Tibial artery (tissue), 4 donors: ENCODE measurements at regions not wholly inside any gene's neighbourhood (a gene's known extent, or its start where the extent isn't known, plus 50 kb on each side); places are given as distances from the start of the nearest gene placed in this dataset.
A peak's percentile ranks its signal among the peaks of the same experiment; 100 is the strongest.

Experiments used
- DNase-seq, 2 donors: peaks; one replicate each; pipeline ENCODE4 v3.0.0-alpha.2; 2019
- H3K27ac ChIP-seq, 2 donors: fragments of 200-600 bp; sonication (generic) in 1 of 2; 1 replicate in 1 of 2; 2 replicates in 1 of 2; pipeline ENCODE4 v1.5.1; 2018 to 2019; ENCODE audit warnings: mild to moderate bottlenecking in 1 of 2
- H3K27me3 ChIP-seq, 2 donors: fragments of 200-600 bp; sonication (generic) in 1 of 2; one replicate each; pipeline versions ENCODE4 v1.5.1 to v1.6.0; 2016 to 2019
- H3K36me3 ChIP-seq, 3 donors: fragments of 200-600 bp; sonication (generic) in 2 of 3; one replicate each; pipeline ENCODE4 v1.5.1; 2016 to 2019; ENCODE audit warnings: mild to moderate bottlenecking in 2 of 3
- H3K4me1 ChIP-seq, 4 donors: fragments of 200-600 bp; sonication (generic) in 2 of 4; 1 replicate in 3 of 4; 2 replicates in 1 of 4; pipeline ENCODE4 v1.5.1; 2016 to 2019
- H3K4me3 ChIP-seq, 2 donors: fragments of 200-600 bp; sonication (generic) in 1 of 2; 1 replicate in 1 of 2; 2 replicates in 1 of 2; pipeline ENCODE4 v1.5.1; 2018 to 2019; ENCODE audit warnings: mild to moderate bottlenecking in 2 of 2
- H3K9me3 ChIP-seq, 3 donors: fragments of 200-600 bp; sonication (generic) in 1 of 3; one replicate each; pipeline ENCODE4 v1.5.1; 2016 to 2019
- intact Hi-C: fragments of 100-400 bp; cut with DNase I; formaldehyde crosslinking; loops from one replicate; pipeline ENCODE4 v1.15.0; 2023; ENCODE audit warnings: low total_unique reads
- TF ChIP-seq, protein P1 (sequence below), 2 experiments: fragments of 200-600 bp in 1 of 2; fragments of 450-650 bp in 1 of 2; IDR thresholded peaks; one replicate each; pipeline ENCODE4 v1.5.1; 2017 to 2019; ENCODE audit warnings: antibody characterized with exemption in 2 of 2, mild to moderate bottlenecking in 1 of 2, moderate library complexity in 1 of 2

GRCh38 chr1:172823534-172823933, 164.6 kb downstream of the FASLG start:
- H3K27ac ChIP-seq = no peak overlapping the region
- H3K36me3 ChIP-seq = no peaks in the 10 kb centered on the region
- H3K4me1 ChIP-seq = peaks cover 0 to 21% (median 15%) of the 10 kb centered on the region in 4 donors
- H3K4me3 ChIP-seq = no peak overlapping the region
- TF ChIP-seq, protein P1, sequence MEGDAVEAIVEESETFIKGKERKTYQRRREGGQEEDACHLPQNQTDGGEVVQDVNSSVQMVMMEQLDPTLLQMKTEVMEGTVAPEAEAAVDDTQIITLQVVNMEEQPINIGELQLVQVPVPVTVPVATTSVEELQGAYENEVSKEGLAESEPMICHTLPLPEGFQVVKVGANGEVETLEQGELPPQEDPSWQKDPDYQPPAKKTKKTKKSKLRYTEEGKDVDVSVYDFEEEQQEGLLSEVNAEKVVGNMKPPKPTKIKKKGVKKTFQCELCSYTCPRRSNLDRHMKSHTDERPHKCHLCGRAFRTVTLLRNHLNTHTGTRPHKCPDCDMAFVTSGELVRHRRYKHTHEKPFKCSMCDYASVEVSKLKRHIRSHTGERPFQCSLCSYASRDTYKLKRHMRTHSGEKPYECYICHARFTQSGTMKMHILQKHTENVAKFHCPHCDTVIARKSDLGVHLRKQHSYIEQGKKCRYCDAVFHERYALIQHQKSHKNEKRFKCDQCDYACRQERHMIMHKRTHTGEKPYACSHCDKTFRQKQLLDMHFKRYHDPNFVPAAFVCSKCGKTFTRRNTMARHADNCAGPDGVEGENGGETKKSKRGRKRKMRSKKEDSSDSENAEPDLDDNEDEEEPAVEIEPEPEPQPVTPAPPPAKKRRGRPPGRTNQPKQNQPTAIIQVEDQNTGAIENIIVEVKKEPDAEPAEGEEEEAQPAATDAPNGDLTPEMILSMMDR (IDR thresholded peaks at IDR 0.05) = no peak
- intact Hi-C loops = loop anchor here (5.0 kb wide), 1 partner anchor 379 kb away; no protein-coding TSS in a partner anchor
- H3K9me3 ChIP-seq = no peaks in the 10 kb centered on the region
- DNase-seq = no peak
- no peaks in the 10 kb centered on the region for H3K27me3 ChIP-seq

GRCh38 chr1:172824209-172824608, 165.3 kb downstream of the FASLG start:
- no peaks in the 10 kb centered on the region for H3K36me3 ChIP-seq
- DNase-seq = no peak
- H3K4me1 ChIP-seq = peaks cover 0 to 15% (median 9%) of the 10 kb centered on the region in 4 donors
- no peaks in the 10 kb centered on the region for H3K9me3 ChIP-seq
- H3K4me3 ChIP-seq = no peak overlapping the region
- no peaks in the 10 kb centered on the region for H3K27me3 ChIP-seq
- intact Hi-C loops = loop anchor here (5.0 kb wide), 1 partner anchor 378 kb away; no protein-coding TSS in a partner anchor
- no peak overlapping the region for H3K27ac ChIP-seq
- TF ChIP-seq, protein P1 (IDR thresholded peaks at IDR 0.05) = no peak

- peaks cover 0 to 13% (median 7%) of the 10 kb centered on the region in 4 donors for H3K4me1 ChIP-seq
- H3K9me3 ChIP-seq = no peaks in the 10 kb centered on the region
- no peaks in the 10 kb centered on the region for H3K36me3 ChIP-seq
- H3K27ac ChIP-seq = peak overlapping the region; percentile 59 to 69
- TF ChIP-seq, protein P1 (IDR thresholded peaks at IDR 0.05) = peak; percentile 61 to 84
- peak; percentile 54 to 69 for DNase-seq
- intact Hi-C loops = no loop called here
- H3K27me3 ChIP-seq = no peaks in the 10 kb centered on the region
- H3K4me3 ChIP-seq = peak overlapping the region; percentile 15 to 38
Observed at GRCh38 chr1:172826096-172826741, 167.3 kb downstream of the FASLG start.

DNA sequence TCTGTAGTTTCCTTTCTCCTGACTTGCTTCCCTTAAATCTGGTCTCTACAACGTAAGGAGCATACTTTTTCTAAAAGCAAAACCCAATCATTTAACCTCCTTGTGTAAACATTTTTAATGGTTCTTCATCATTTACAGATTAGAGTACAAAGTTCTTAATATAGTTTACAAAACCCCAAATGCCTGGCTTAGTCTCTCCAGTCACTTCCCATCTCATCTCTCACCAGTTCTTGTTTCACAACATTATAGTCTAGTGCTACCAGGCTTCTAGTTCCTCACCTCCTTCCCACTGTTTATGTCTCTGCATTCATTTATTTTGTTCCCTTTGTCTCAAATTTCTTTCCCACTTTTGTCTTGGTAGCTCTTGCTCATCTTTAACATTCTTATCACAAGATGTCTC, 168.4 kb downstream of the FASLG start:
- Histone ChIP-seq H3K27ac (peak overlapping the region in 1 of 2 donors; percentile 59), H3K9me3 (no peaks in the 10 kb centered on the region), H3K36me3 (no peaks in the 10 kb centered on the region), H3K4me1 (peaks cover 0 to 13% (median 7%) of the 10 kb centered on the region in 4 donors), H3K27me3 (no peaks in the 10 kb centered on the region), H3K4me3 (no peak overlapping the region)
- TF ChIP-seq, protein P1 (IDR thresholded peaks at IDR 0.05) = no peak
- DNase-seq = no peak
- intact Hi-C loops = no loop called here

GRCh38 chr1:172827841-172828240, 168.9 kb downstream of the FASLG start:
- Histone ChIP-seq H3K27me3 (no peaks in the 10 kb centered on the region), H3K36me3 (no peaks in the 10 kb centered on the region), H3K9me3 (no peaks in the 10 kb centered on the region), H3K4me1 (peaks cover 0 to 13% (median 7%) of the 10 kb centered on the region in 4 donors), H3K27ac (no peak overlapping the region), H3K4me3 (no peak overlapping the region)
- TF ChIP-seq, protein P1 (IDR thresholded peaks at IDR 0.05) = no peak
- intact Hi-C loops = no loop called here
- DNase-seq = no peak
